GM23248 (cell line): ENCODE measurements at regions not wholly inside any gene's neighbourhood (a gene's known extent, or its start where the extent isn't known, plus 50 kb on each side); places are given as distances from the start of the nearest gene placed in this dataset.

Experiments used
- DNase-seq: peaks from one replicate; pipeline ENCODE4 v3.0.0-alpha.2; 2015
- H2AFZ ChIP-seq: fragments of 200-600 bp; sonication (generic); 2 replicates; pipeline ENCODE4 v1.6.1; 2016; ENCODE audit warnings: antibody characterized with exemption
- H3F3A ChIP-seq: fragments of 200-600 bp; sonication (generic); 2 replicates; pipeline ENCODE4 v1.6.1; 2016; ENCODE audit warnings: mild to moderate bottlenecking, antibody characterized with exemption, mixed run types; ENCODE audit not compliant: insufficient read depth
- H3K27ac ChIP-seq: fragments of 200-600 bp; sonication (generic); 2 replicates; pipeline ENCODE4 v1.5.1; 2016; ENCODE audit warnings: mild to moderate bottlenecking
- H3K27me3 ChIP-seq: fragments of 200-600 bp; sonication (generic); replicated peaks from 2 replicates; pipeline ENCODE4 v1.6.1; 2016; ENCODE audit warnings: mild to moderate bottlenecking; ENCODE audit not compliant: insufficient read depth
- H3K36me3 ChIP-seq: fragments of 200-600 bp; sonication (generic); 2 replicates; pipeline ENCODE4 v1.6.1; 2016; ENCODE audit warnings: low read depth, mild to moderate bottlenecking
- H3K4me1 ChIP-seq: fragments of 200-600 bp; sonication (generic); 2 replicates; pipeline ENCODE4 v1.6.1; 2016; ENCODE audit warnings: mild to moderate bottlenecking; ENCODE audit not compliant: insufficient read depth
- H3K4me2 ChIP-seq: fragments of 200-600 bp; sonication (generic); one replicate; pipeline ENCODE4 v1.6.1; 2016; ENCODE audit warnings: mild to moderate bottlenecking; ENCODE audit not compliant: unreplicated experiment
- H3K4me3 ChIP-seq: fragments of 200-600 bp; sonication (generic); 2 replicates; pipeline ENCODE4 v1.5.1; 2016; ENCODE audit warnings: mild to moderate bottlenecking
- H3K79me2 ChIP-seq: fragments of 200-600 bp; sonication (generic); 2 replicates; pipeline ENCODE4 v1.6.1; 2016; ENCODE audit warnings: mild to moderate bottlenecking; ENCODE audit not compliant: insufficient read depth
- H3K9ac ChIP-seq: fragments of 200-600 bp; sonication (generic); 2 replicates; pipeline ENCODE4 v1.6.1; 2016; ENCODE audit warnings: mild to moderate bottlenecking
- H3K9me2 ChIP-seq: fragments of 200-600 bp; sonication (generic); 2 replicates; pipeline ENCODE4 v1.6.1; 2016; ENCODE audit warnings: mixed run types, mild to moderate bottlenecking, moderate library complexity; ENCODE audit not compliant: insufficient read depth
- H3K9me3 ChIP-seq: fragments of 200-600 bp; sonication (generic); one replicate; pipeline ENCODE4 v1.6.1; 2017; ENCODE audit warnings: low read depth
- H4K20me1 ChIP-seq: fragments of 200-600 bp; sonication (generic); 2 replicates; pipeline ENCODE4 v1.6.0; 2016; ENCODE audit not compliant: insufficient read depth
- EZH2 ChIP-seq: fragments of 200-600 bp; sonication (generic); IDR thresholded peaks from 2 replicates; pipeline ENCODE4 v1.6.1; 2018; ENCODE audit warnings: antibody characterized with exemption, mild to moderate bottlenecking; ENCODE audit not compliant: insufficient read depth, poor library complexity, severe bottlenecking
- EZH2phosphoT487 ChIP-seq: fragments of 200-600 bp; sonication (generic); IDR thresholded peaks from 2 replicates; pipeline ENCODE4 v1.6.1; 2018; ENCODE audit warnings: antibody characterized with exemption, moderate library complexity, mild to moderate bottlenecking, low read depth; ENCODE audit not compliant: insufficient read depth
- WGBS, 2 experiments: methylation state at CpG; one replicate each; pipeline ENCODE4 v1.1.6; 2015 to 2017; ENCODE audit warnings: low lambda C conversion rate in 2 of 2, low coverage in 1 of 2; ENCODE audit errors: missing lambda C conversion rate in 2 of 2; 5-methylcytosine and 5-hydroxymethylcytosine counted together
- in situ Hi-C: fragments of 300-500 bp; cut with MboI; formaldehyde crosslinking; loops from 2 replicates; pipeline ENCODE4 v1.15.0; 2020

- Histone ChIP-seq H3K79me2 (no peaks in the 10 kb centered on the region), H3K9me2 (no peaks in the 10 kb centered on the region), H3K9ac (no peak overlapping the region), H3K27me3 (no peaks in the 10 kb centered on the region), H3K9me3 (no peaks in the 10 kb centered on the region), H3K27ac (no peak overlapping the region), H3F3A (no peaks in the 10 kb centered on the region), H3K4me3 (no peak overlapping the region), H3K4me2 (no peak overlapping the region), H3K36me3 (no peaks in the 10 kb centered on the region), H3K4me1 (0 out of 2 replicates have a peak, but pooled peaks cover 3% of the 10 kb centered on the region), H2AFZ (no peak overlapping the region), H4K20me1 (no peaks in the 10 kb centered on the region)
- WGBS, 2 experiments: 59 to 64% methylated on average over 4 of the region's 4 CpGs
- in situ Hi-C loops: no loop called here
- TF ChIP-seq EZH2phosphoT487: no peak
- TF ChIP-seq EZH2: no peak
- no peak for DNase-seq
These were observed 148.1 kb upstream of the ZNF608 start for GRCh38 chr5:124894541-124894940.

- Histone ChIP-seq H3K36me3 (no peaks in the 10 kb centered on the region), H3K9ac (no peak overlapping the region), H3K4me2 (no peak overlapping the region), H4K20me1 (no peaks in the 10 kb centered on the region), H3K9me2 (no peaks in the 10 kb centered on the region), H3K79me2 (no peaks in the 10 kb centered on the region), H3K27me3 (no peaks in the 10 kb centered on the region), H3K27ac (no peak overlapping the region), H3K9me3 (no peaks in the 10 kb centered on the region), H3F3A (no peaks in the 10 kb centered on the region), H2AFZ (no peak overlapping the region), H3K4me1 (no peaks in the 10 kb centered on the region), H3K4me3 (no peak overlapping the region)
- WGBS, 2 experiments: 70 to 82% methylated on average over 2 of the region's 2 CpGs
- TF ChIP-seq EZH2: no peak
- no peak for TF ChIP-seq EZH2phosphoT487
- in situ Hi-C loops: no loop called here
- no peak for DNase-seq
These were observed 148.8 kb upstream of the ZNF608 start for GRCh38 chr5:124895236-124895635.

- peak; percentile 8 for DNase-seq
- Histone ChIP-seq H3K4me1 (peaks cover 7% of the 10 kb centered on the region; the same call in 1 of the 2 replicates), H3F3A (no peaks in the 10 kb centered on the region), H3K79me2 (no peaks in the 10 kb centered on the region), H3K4me3 (no peak overlapping the region), H3K36me3 (no peaks in the 10 kb centered on the region), H2AFZ (no peak overlapping the region), H3K9ac (no peak overlapping the region), H4K20me1 (no peaks in the 10 kb centered on the region), H3K4me2 (no peak overlapping the region), H3K9me2 (no peaks in the 10 kb centered on the region), H3K27me3 (no peaks in the 10 kb centered on the region), H3K9me3 (no peaks in the 10 kb centered on the region), H3K27ac (no peak overlapping the region)
- TF ChIP-seq EZH2 (no peak), EZH2phosphoT487 (no peak)
- in situ Hi-C loops: no loop called here
These were observed 154.6 kb upstream of the ZNF608 start for GRCh38 chr5:124901081-124901480.

DNA sequence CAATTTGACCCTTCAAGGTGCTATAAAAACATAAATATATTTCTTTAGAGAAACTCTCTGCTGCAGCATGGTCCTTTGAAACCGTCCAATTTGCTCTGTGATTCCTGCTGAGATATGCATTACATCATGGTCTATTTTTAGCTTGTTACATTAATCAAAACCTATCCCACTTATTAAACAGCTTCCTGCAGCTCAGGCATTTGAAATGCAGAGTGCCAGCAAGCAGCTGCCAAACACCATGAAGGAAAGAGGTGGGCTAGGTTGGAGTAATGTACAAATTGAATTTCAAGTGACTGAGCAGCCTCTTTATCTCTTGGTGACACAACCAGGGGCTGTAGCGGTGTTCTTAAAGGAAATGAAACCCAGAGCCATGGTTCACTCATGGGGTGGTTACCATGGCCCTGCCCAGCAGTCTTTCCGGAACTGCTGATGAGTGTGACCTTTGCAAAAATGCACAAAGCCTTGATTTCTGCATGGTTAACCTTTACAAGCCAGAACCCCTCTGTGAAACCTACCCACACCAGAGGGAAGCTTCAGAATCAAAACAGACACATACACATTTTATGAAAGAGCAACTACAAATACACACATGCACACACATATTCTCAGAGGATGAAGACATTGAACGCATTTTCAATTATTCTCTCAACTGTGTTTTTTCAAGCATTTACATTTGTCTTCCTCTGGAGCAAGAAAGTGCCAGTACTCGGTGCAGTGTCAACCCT is 155.8 kb upstream of the ZNF608 start:
- Histone ChIP-seq H3K4me2 (no peak overlapping the region), H3K9me3 (no peaks in the 10 kb centered on the region), H3F3A (no peaks in the 10 kb centered on the region; the same call in 1 of the 2 replicates), H3K4me3 (no peak overlapping the region), H3K36me3 (no peaks in the 10 kb centered on the region), H3K9ac (no peak overlapping the region), H4K20me1 (no peaks in the 10 kb centered on the region), H3K27me3 (no peaks in the 10 kb centered on the region), H3K4me1 (peaks cover 17% of the 10 kb centered on the region; the same call in 1 of the 2 replicates), H3K9me2 (no peaks in the 10 kb centered on the region), H3K27ac (no peak overlapping the region), H3K79me2 (no peaks in the 10 kb centered on the region), H2AFZ (no peak overlapping the region)
- WGBS, 2 experiments: 41 to 42% methylated on average over 5 of the region's 5 CpGs
- in situ Hi-C loops: no loop called here
- TF ChIP-seq EZH2 (no peak), EZH2phosphoT487 (no peak)
- DNase-seq: peak; percentile 39
